ENCODE measurements at regions not wholly inside any gene's neighbourhood (a gene's known extent, or its start where the extent isn't known, plus 50 kb on each side); places are given as distances from the start of the nearest gene placed in this dataset.

GRCh38 chr12:125228519-125229260, 163.5 kb downstream of the AACS start:
- DNase-seq, result no peak

- no peak for DNase-seq
Measured at GRCh38 chr12:125229878-125230530, 164.8 kb downstream of the AACS start.

GRCh38 chr12:125233319-125233718, 168.1 kb downstream of the AACS start:
- DNase-seq, result no peak

- no peak for DNase-seq
Measured at GRCh38 chr12:125239563-125239962, 174.3 kb downstream of the AACS start.

- no peak for DNase-seq
Measured at GRCh38 chr12:125240717-125241116, 175.5 kb downstream of the AACS start.

GRCh38 chr12:125243811-125244210, 178.6 kb downstream of the AACS start:
- DNase-seq, result no peak

GRCh38 chr12:125244338-125244737, 179.1 kb downstream of the AACS start:
- no peak for DNase-seq

GRCh38 chr12:125245581-125246557, 180.6 kb downstream of the AACS start:
- DNase-seq, result no peak

GRCh38 chr12:125247477-125247876, 182.2 kb downstream of the AACS start:
- no peak for DNase-seq

GRCh38 chr12:125249066-125249824, 184.0 kb downstream of the AACS start:
- no peak for DNase-seq

- DNase-seq, result no peak
Measured at GRCh38 chr12:125249932-125250331, 184.7 kb downstream of the AACS start.

- DNase-seq, result no peak
Measured at GRCh38 chr12:125254236-125254635, 189.0 kb downstream of the AACS start.

GRCh38 chr12:125254856-125255255, 189.6 kb downstream of the AACS start:
- DNase-seq, result no peak

GRCh38 chr12:125255935-125256633, 190.8 kb downstream of the AACS start:
- no peak for DNase-seq

- no peak for DNase-seq
Measured at GRCh38 chr12:125256634-125256936, 191.3 kb downstream of the AACS start.

- DNase-seq, result no peak
Measured at GRCh38 chr12:125259178-125259867, 194.1 kb downstream of the AACS start.

- DNase-seq, result no peak
Measured at GRCh38 chr12:125262851-125263250, 197.6 kb downstream of the AACS start.

GRCh38 chr12:125263385-125263784, 198.2 kb downstream of the AACS start:
- DNase-seq, result no peak

- DNase-seq, result no peak
Measured at GRCh38 chr12:125267114-125267513, 201.9 kb downstream of the AACS start.

- no peak for DNase-seq
Measured at GRCh38 chr12:125269276-125269675, 204.0 kb downstream of the AACS start.

GRCh38 chr12:125271892-125272291, 206.7 kb downstream of the AACS start:
- no peak for DNase-seq

Data from CD4-positive, alpha-beta T cell treated with Interleukin-4 for 1 hour (primary cell).